HG03025 (cell line): ENCODE measurements at regions not wholly inside any gene's neighbourhood (a gene's known extent, or its start where the extent isn't known, plus 50 kb on each side); places are given as distances from the start of the nearest gene placed in this dataset.
"Not testable (repeated sequence)": the region's sequence is repeated elsewhere in the genome, so short reads cannot be mapped to it uniquely, and the experiment has no call there.

Experiments
- ATAC-seq: cut with Tn5 transposase; IDR thresholded peaks from one replicate; pipeline ENCODE4 v1.9.1; 2021; ENCODE audit warnings: mild to moderate bottlenecking, moderate library complexity; ENCODE audit not compliant: unreplicated experiment, low FRiP score

DNA sequence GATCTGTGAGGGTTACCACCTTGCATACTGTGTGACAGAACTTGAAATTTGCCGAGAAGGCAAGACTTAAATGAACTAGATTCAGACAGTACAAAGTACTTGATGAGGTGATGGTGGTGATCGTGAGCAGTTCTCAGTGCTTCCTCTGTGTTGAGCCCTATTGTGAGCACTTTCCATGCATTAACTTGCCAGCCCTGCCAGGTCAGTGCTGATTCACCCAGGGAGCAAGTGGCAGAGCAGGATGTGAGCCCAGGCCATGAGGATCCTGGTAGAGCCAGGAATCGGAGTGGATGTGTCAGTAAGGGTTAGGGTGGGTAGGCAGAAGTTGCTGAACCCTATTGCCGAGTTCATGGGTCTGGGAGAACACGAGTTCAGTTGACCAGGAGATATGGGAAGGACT, 4545.7 kb upstream of the TPTE start:
- not testable (repeated sequence) for ATAC-seq

DNA sequence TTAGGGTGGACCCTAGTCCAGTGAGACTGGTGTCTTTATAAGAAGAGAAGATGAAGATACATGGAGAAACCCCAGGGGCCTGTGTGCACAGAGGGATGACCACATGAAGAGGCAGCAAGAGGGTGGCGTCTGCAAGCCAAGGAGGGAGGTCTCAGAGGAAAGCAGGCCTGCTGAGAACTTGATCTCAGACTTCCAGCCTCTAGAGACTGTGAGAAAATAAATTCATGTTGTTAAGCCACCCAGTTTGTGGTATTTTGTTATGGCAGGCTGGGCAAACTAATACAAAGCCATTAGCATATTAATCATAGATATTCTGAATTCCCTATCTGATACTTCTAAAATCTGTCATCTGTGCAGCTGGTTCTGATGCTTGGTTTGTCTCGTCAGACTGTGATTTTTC, 4523.8 kb upstream of the TPTE start:
- ATAC-seq, result not testable (repeated sequence)

DNA sequence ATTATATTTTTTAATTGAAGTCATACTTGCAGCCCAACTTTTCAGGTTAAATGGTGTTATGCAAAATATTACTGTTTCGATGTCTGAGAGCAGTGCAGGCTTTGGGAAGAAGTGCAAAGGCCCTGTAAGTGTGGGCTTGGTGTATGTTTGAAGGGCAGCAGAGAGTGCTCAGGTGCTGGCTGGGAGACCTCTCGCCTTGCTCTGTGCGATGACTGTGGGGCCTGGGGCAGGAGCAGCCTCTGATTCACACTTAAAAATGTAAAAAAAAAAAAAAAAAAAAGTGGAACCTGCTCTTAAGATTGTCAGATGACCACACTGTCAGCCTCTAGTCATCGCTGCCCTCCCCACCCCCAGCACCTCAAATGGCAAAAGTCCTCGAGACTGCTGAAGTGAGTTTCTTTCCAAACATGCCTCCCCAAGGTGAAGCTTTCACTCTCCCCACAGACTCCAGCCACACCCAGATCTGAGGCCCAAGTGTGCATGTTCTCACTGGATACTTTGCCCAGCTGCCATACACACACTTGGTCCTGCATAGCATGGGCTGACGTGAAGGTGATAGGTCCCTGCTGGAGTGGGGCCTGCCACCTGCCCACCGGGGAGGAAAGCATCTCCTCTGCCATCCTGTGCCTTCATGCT, 4505.8 kb upstream of the TPTE start:
- ATAC-seq, result not testable (repeated sequence)

DNA sequence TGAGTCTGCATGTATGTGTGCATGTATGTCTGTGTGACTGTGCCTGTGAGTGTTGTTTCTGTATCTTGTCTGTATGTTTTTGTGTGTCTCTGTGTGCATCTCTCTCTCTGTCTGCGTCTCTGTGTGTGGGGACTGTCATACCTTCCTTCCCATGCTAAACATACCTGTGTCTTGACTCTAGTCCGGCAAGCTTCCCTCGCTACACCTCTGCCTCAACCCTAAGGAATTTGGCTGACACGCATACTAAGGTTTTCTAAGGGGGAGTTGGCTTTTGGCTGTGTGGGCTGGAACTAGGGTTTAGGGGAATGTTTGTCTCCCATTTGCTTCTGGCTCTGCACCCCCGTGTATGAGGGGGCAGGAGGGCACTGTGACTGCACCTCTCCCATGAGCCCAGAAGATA, 4500.9 kb upstream of the TPTE start:
- not testable (repeated sequence) for ATAC-seq

DNA sequence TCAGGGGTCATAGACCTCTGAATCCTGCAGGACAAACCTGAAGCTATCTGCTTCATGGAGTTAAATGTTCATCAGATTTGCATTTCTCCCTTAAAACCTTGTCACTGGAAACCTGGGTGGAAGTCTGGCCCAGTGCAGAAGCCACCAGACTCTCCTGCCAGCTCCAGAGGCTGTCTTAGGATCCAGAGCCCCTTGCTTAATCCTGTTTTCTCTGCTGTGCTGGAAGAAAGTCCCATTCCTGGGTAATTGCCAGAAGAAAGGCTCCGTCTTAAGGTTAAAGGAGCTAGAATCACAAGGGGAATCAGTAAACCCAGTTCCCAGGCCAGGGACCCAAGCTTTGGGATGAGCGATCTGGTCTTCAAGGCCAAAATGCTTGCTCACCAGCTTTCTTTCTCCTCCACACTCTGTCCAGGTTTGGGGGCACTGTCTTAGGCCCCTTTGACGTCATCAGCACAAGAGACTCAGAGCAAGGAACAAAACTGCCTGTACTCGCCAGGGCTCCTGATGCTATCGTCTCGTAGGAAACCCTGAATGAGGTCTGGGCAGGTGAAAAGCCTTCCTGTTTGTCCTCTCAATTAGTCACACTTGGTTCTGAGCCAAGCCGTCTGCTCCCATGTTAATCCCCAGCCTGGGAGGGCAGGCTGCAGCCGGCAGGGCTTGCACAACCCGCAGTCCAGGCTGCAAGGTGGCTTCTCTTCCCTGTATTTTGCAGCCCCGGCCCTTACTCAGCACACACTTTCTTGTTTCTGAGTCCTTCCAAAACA, 4500.2 kb upstream of the TPTE start:
- ATAC-seq, result not testable (repeated sequence)

DNA sequence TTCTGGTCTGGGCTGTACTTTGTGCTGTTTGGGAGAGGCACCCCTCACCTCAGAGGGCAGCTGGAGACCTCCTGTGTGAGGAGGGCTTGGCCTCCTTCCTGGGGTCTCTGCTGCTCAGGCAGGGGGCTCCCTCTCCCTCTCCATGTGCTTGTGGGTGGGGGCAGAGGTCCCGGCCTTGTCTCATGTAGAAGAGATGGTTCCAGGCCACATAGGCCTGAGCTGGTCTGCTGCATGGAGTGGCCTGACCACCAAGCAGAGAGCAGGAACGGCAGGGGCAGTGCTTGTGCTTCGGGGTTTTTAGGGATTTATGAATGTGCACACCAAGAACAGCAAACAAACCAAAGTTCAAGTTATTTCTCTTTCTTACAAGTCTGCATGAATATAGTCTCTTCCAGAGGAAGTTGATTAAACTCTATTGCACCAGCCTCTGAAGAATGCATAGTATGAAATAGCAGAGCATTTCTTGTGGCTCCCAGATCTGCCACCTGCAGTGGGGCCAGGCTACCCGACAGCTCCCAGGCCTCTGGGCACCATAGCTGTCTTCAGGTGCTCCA, 4499.6 kb upstream of the TPTE start:
- ATAC-seq, result not testable (repeated sequence)

DNA sequence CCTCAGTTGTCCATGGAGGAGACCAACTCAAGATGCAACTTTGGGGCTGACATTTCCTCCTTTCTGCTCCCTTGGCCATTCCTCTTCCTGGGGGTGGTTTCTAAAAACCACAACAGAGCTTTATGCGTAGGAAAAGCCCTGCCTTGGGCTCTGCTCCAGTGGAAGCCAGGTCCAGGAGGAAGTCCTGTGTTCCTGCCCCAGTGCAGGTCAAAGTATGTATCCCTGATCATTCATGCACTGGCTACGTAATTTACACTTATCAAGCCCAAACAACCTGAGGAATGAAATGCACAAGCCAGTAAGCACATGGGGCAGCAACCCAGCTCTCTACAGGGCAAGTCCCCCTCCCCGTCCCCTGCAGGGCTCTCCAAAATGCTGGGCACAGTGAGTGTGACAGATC, 4498.1 kb upstream of the TPTE start:
- not testable (repeated sequence) for ATAC-seq

DNA sequence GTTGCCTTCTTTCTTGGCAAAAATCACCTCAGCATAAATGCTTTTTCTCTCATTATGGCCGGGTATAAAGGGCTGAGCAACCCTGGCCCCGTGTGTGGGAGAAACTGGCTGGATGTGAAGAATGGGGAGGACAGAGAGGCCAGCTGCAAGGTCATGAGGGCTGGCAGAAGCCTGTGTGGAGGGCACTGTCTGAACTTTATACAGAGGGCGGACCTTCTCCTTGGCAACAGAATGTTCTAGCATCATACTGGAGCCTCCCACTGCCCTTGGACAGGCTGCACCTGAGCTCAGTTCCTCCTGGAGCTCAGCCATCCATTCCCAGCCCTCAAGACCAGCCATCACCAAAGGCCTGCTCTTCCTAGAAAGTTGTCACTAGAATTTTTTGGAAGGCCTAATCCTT, 4496.2 kb upstream of the TPTE start:
- not testable (repeated sequence) for ATAC-seq

DNA sequence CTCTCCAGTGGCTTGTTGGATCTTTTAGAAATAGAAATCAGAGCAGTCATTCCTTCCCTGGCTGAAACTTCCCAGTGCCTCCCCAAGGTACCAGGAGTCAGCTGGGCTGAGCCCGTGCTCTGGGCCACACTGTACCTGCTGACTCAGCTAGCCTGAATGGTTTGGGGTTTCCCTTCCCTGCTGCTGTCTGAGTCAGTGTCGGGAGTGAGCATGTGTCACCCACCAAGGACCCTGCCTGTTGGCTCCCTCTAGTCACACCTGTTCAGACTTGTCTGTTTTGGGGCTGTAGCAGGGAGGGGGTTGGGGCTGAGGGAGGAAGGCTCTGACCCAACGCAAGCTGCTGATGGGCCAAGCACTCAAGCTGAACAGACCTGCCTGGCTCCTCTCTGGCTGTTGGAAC, 4493.9 kb upstream of the TPTE start:
- ATAC-seq, result not testable (repeated sequence)

DNA sequence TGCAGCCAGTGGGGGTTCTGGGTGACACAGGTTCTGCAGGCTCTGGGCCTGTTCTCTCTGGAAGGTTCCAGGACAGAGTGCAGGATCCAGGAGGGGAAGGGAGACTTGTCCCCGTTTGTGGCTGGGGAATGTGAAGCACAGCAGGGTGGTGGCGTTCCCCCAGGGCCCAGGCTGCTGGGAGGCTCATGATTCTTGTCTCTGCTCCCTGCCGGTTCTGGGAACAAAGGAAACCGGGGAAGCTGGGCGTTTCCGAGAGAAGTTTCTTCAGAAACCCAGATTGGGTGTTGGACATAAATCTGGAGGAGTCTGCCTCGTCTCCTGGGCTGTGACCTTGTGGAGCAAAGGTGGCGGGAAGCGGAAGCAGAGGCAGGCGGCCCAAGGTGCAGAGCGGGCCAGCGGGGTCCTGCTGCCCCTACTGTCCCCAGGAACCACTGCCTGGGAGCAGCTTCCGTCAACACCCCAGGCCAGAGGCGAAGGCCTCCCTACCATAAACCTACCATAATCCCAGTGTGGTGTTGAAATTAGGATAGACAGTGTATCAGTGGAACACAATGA, 4487.2 kb upstream of the TPTE start:
- not testable (repeated sequence) for ATAC-seq

DNA sequence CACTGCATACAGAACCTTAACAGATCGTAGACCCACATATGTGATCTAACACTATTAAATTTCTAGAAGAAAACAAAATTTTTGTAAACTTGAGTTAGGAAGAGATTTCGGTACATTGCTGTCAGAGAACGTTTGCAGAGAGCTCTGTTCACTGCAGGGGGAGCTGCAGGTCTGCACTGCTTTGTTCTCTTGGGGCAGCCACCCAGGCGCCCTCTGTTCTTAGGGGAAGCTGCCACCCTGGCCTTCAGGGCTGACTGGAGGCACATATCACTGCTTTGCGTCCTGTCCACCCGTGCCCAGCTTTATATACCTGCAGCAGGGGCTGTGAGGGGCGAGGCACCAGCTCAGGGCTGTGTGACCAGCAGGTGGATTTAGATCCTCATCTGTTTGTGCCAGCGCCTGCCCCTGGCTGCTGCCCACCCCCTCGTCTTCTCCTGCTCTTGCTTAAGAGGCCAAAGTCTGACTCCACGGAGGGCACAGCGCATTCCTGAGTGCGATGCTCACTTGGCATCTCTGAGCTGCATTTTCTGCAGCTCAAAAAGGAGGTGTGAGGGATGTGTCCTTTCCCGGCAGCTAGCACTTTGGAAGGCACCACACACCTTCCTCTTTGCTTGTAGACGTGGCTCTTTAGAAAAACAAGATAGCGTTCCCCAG, 4486.4 kb upstream of the TPTE start:
- not testable (repeated sequence) for ATAC-seq

DNA sequence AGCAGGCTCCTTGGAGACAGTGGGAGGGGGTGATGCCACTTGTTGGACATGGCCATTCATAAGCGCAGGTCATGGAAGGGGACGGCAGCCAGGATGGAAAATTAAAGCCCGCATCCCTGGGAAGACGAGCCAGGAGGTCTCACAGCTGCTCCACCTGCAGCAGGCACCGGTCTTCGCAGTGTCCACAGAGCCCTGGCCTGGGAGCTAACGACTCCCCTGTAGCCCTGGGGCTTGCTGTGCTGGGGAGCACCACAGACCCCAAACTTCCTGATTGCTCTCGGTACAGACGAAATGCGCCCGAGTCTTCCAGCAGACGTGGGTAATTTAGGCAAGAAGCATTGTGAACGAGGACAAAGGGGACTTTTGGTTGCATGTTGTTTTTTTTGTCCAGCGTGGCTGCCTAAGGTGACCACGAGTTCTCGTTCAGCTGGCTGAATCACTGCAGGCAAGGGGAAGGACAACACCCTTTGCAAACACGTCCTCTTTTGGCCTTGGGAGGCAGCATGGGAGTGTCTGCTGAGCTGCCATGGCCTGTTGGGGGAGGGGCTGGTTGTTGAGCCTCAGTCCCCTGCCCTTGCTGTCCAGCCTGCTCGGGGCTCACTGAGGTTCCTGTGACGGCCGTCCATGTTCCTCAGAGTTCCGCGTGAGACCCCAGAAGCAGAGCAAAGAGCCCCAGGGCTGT, 4485.8 kb upstream of the TPTE start:
- ATAC-seq, result not testable (repeated sequence)

DNA sequence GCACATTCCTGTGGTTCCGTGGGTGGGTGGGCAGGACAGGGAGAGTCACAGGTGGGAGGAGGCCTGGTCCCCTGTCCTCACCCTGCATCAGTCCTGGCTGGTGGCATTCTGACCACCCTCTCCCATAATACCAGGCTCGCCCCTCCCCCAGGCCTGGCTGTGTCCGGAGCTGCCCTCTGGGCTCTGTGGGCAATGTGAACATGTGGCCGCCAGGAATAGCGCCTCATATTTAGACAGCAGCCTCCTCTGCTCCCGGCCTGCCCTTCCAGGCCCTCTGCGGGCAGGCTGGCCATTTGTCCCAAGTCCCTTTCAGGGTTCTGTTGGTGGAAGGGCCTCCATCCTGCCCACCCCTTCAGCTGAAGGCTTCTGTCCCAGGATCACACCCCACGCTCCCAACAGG, 4482.2 kb upstream of the TPTE start:
- not testable (repeated sequence) for ATAC-seq

DNA sequence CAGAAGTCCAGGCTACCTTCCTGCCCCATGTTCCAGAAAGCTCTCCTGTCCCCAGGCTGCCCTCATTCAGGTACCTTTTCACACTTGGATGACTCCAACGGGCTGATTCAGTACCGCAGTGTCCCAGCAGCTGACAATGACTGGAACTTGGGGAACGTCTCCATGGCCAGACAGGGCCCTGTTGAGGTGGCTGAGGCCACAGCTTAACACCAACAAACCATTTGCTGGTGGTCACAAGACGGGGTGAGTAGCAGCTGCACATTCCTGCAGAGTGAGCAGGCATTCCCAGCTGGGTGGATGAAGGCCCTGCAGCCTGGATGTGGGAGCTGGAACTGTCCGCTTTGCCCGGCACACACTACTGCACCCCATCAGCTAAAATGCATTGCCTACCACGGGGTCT, 4481.3 kb upstream of the TPTE start:
- not testable (repeated sequence) for ATAC-seq

DNA sequence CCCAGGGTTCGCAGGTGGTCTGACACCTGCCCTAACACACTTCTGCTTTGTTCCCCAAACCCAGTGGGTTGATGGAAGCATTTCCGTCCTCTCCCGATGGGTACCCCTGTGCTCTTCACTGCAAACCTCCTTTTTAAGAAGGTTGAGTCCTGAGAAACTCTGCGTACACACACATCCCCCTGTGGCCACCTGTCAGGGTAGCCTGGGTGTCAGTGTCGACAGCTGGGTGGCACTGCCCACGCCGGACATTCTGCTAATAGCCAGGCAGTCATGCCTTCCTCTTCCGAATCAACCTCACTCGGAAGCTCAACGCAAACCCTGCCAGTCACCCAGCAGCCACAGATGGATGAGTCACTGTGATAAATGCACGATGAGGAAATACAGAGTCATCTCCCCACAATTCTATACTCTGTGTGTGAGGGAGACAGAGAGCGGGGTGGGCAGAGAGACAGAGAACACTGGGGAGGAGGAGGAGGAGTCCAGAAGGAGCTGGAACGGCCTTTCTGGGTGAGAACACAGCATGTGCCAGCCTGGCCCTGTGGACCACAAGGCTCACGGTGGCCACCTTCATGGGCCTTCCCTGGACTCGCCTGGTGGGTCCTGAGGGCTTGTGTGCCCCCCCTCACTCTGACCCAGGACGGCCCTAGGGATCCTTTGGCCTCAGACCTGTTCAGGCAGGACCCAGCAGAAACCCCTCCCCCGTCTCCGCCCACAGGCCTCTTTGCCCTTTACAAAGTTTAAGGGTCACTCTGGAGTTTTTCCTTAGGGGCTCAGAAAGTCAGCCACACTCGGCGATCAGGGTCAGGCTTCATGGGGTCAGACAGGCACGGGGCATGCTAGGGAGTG, 4477.7 kb upstream of the TPTE start:
- not testable (repeated sequence) for ATAC-seq

DNA sequence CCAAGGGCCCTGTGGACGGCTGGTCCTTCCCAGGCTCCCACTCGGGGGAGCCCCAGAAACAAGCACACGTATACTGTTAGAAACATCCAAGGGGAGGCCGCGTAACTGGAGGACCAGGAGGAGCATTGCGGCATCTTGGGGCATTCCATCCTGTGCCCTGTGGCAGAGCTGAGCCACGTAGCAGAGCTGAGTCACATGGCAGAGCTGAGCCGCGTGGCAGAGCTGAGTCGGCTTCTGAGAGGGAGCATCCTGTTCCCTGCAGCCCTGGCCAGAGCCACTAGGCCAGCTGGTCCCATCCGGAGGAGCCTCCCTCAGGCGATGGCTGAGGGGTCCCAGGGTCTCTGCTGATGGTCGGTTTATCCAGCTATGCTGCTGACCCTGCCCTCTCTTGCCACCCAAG, 4476.7 kb upstream of the TPTE start:
- ATAC-seq, result not testable (repeated sequence)

DNA sequence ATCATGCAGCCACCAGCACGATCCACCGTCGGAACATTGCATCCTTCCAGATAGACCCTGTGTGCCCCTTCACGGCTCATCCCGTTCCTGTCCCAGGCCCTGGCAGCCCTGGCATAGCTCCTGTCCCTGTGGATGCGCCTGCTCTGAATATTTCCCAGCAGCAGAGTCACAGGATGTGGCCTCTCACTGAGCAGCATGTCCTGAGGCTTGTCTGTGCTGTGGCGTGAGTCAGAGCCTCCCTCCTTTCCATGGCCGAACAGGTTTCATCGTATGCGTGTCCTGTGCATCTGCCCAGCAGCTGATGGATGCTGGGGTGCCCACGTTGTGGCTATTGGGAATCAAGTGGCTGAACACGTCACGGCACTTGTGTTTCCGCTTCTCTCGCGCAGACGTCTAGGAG, 4471.5 kb upstream of the TPTE start:
- ATAC-seq, result not testable (repeated sequence)

DNA sequence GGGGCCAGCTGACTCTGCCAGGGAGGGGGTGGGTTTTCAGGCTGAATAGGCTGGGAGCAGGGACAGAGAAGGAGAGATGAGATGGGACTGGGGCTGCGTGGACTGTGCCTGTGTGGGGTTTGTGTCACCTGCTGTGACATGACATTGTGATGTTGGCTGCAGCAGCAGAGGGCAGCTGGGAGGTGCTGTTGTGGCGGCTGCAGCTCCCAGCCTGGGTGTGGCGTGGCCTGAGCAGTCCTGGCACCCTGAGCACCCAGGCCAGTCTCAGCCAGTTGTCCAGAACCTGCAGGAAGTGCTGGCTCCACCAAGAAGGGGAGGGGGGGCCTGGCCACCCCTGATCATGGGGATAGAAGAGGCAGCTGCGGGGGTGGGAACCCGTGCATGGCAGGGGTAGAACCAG, 4469.3 kb upstream of the TPTE start:
- not testable (repeated sequence) for ATAC-seq

DNA sequence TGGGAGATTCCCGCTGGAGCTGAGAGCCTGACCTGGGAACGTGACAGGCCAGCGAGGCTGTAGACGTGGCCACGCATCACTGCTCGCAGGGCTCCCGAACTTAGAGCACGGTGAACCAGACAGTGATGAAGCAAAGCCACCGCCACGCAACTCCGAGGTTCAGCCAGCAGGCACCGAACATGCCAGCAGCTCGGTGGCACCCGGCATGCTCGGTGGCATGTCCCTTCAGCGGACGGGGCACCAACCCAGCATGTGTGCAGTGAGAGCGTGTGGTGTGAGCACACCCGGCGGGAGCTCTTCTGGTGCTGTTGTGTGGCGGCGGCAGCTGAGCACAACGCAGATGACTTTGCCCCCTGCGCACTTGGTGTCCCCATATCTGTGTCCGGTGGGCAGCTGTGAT, 4468.2 kb upstream of the TPTE start:
- not testable (repeated sequence) for ATAC-seq
